Esophagus muscularis mucosa (tissue), 4 donors: ENCODE measurements at regions not wholly inside any gene's neighbourhood (a gene's known extent, or its start where the extent isn't known, plus 50 kb on each side); places are given as distances from the start of the nearest gene placed in this dataset.

ENCODE experiments used
- DNase-seq: peaks from one replicate; pipeline ENCODE4 v3.0.0-alpha.2; 2017; ENCODE audit errors: extremely low spot score
- H3K27ac ChIP-seq, 4 donors: fragments of 200-600 bp; sonication (generic); replicated peaks in 1 of 4; 1 replicate in 3 of 4; 2 replicates in 1 of 4; pipeline ENCODE4 v1.5.1; 2016 to 2019; ENCODE audit warnings: mild to moderate bottlenecking in 1 of 4
- H3K27me3 ChIP-seq, 4 donors: fragments of 200-600 bp; sonication (generic); one replicate each; pipeline versions ENCODE4 v1.5.1 to v1.6.0; 2016 to 2019
- H3K36me3 ChIP-seq, 4 donors: fragments of 200-600 bp; sonication (generic); one replicate each; pipeline ENCODE4 v1.5.1; 2016 to 2019
- H3K4me1 ChIP-seq, 4 donors: fragments of 200-600 bp; sonication (generic); one replicate each; pipeline ENCODE4 v1.5.1; 2016 to 2019
- H3K4me3 ChIP-seq, 4 donors: fragments of 200-600 bp; sonication (generic); 1 replicate in 2 of 4; 2 replicates in 2 of 4; pipeline ENCODE4 v1.5.1; 2016 to 2019; ENCODE audit warnings: mild to moderate bottlenecking in 4 of 4, moderate library complexity in 1 of 4
- H3K9me3 ChIP-seq, 4 donors: fragments of 200-600 bp; sonication (generic); 1 replicate in 3 of 4; 2 replicates in 1 of 4; pipeline ENCODE4 v1.5.1; 2016 to 2019
- CTCF ChIP-seq, 3 experiments: fragments of 200-600 bp in 2 of 3; fragments of 450-650 bp in 1 of 3; sonication (generic) in 2 of 3; IDR thresholded peaks; one replicate each; pipeline ENCODE4 v1.5.1; 2017 to 2019; ENCODE audit warnings: antibody characterized with exemption in 3 of 3, mild to moderate bottlenecking in 2 of 3, moderate library complexity in 1 of 3
- EP300 ChIP-seq: sonication (generic); formaldehyde crosslinking; IDR thresholded peaks from one replicate; pipeline ENCODE4 v1.6.1; 2017; ENCODE audit warnings: antibody characterized with exemption
- POLR2A ChIP-seq: fragments of 450-650 bp; IDR thresholded peaks from one replicate; pipeline ENCODE4 v1.6.1; 2017; ENCODE audit warnings: antibody characterized with exemption, moderate library complexity, mild to moderate bottlenecking, low read depth
- POLR2AphosphoS5 ChIP-seq, 2 donors: sonication (generic); formaldehyde crosslinking; IDR thresholded peaks; one replicate each; pipeline ENCODE4 v1.6.1; 2017; ENCODE audit warnings: antibody characterized with exemption in 2 of 2
- WGBS: methylation state at CpG from one replicate; pipeline ENCODE4 v1.1.5; 2018; 5-methylcytosine and 5-hydroxymethylcytosine counted together
- intact Hi-C: fragments of 100-400 bp; cut with DNase I; formaldehyde crosslinking; loops from one replicate; pipeline ENCODE4 v1.15.1; 2023

GRCh38 chr16:6057821-6058220 is 960.2 kb upstream of the EEF2KMT start:
- Histone ChIP-seq H3K9me3 (no peaks in the 10 kb centered on the region), H3K27ac (no peak overlapping the region), H3K36me3 (no peaks in the 10 kb centered on the region), H3K27me3 (no peaks in the 10 kb centered on the region), H3K4me3 (no peak overlapping the region), H3K4me1 (no peaks in the 10 kb centered on the region)
- WGBS, result 53% methylated on average over 6 of the region's 6 CpGs
- DNase-seq, result no peak
- TF ChIP-seq POLR2A (no peak), POLR2AphosphoS5 (IDR thresholded peaks at IDR 0.05) (no peak), CTCF (IDR thresholded peaks at IDR 0.05) (no peak), EP300 (no peak)
- intact Hi-C loops, result no loop called here

GRCh38 chr16:6048017-6048416 is 950.4 kb upstream of the EEF2KMT start:
- H3K36me3 ChIP-seq, result no peaks in the 10 kb centered on the region
- DNase-seq, result no peak
- WGBS, result 86% methylated on average over 3 of the region's 3 CpGs

GRCh38 chr16:6047325-6047724 is 949.7 kb upstream of the EEF2KMT start:
- no peaks in the 10 kb centered on the region for H3K27me3 ChIP-seq
- H3K27ac ChIP-seq, result no peak overlapping the region
- no peaks in the 10 kb centered on the region for H3K36me3 ChIP-seq
- 73% methylated on average over 3 of the region's 3 CpGs for WGBS
- no peak overlapping the region for H3K4me3 ChIP-seq
- peaks cover 0 to 3% (median 0%) of the 10 kb centered on the region in 4 donors for H3K9me3 ChIP-seq
- no peaks in the 10 kb centered on the region for H3K4me1 ChIP-seq
- intact Hi-C loops, result no loop called here
- DNase-seq, result no peak
- TF ChIP-seq CTCF (IDR thresholded peaks at IDR 0.05) (no peak), EP300 (no peak), POLR2A (no peak), POLR2AphosphoS5 (IDR thresholded peaks at IDR 0.05) (no peak)

More at GRCh38 chr16:6048017-6048416, 950.4 kb upstream of the EEF2KMT start:
- intact Hi-C loops, result no loop called here
- TF ChIP-seq EP300 (no peak), POLR2A (no peak), CTCF (IDR thresholded peaks at IDR 0.05) (no peak), POLR2AphosphoS5 (IDR thresholded peaks at IDR 0.05) (no peak)
- H3K4me3 ChIP-seq, result no peak overlapping the region
- no peak overlapping the region for H3K27ac ChIP-seq
- no peaks in the 10 kb centered on the region for H3K27me3 ChIP-seq
- H3K9me3 ChIP-seq, result no peaks in the 10 kb centered on the region
- H3K4me1 ChIP-seq, result no peaks in the 10 kb centered on the region

GRCh38 chr16:6038941-6039645 is 941.5 kb upstream of the EEF2KMT start:
- intact Hi-C loops, result no loop called here
- WGBS, result 81% methylated on average over 5 of the region's 5 CpGs
- H3K27me3 ChIP-seq, result no peaks in the 10 kb centered on the region
- H3K4me1 ChIP-seq, result no peaks in the 10 kb centered on the region
- no peaks in the 10 kb centered on the region for H3K36me3 ChIP-seq
- DNase-seq, result no peak
- TF ChIP-seq POLR2AphosphoS5 (IDR thresholded peaks at IDR 0.05), result no peak
- H3K4me3 ChIP-seq, result no peak overlapping the region
- peaks cover 0 to 12% (median 3%) of the 10 kb centered on the region in 4 donors for H3K9me3 ChIP-seq
- H3K27ac ChIP-seq, result no peak overlapping the region

GRCh38 chr16:6035161-6035560 is 937.6 kb upstream of the EEF2KMT start:
- Histone ChIP-seq H3K36me3 (no peaks in the 10 kb centered on the region), H3K27ac (no peak overlapping the region), H3K27me3 (no peaks in the 10 kb centered on the region), H3K4me1 (no peaks in the 10 kb centered on the region), H3K9me3 (peaks cover 0 to 12% (median 0%) of the 10 kb centered on the region in 4 donors), H3K4me3 (no peak overlapping the region)
- no peak for DNase-seq
- intact Hi-C loops, result no loop called here
- WGBS, result 62% methylated on average over 6 of the region's 6 CpGs
- TF ChIP-seq POLR2A (no peak), POLR2AphosphoS5 (IDR thresholded peaks at IDR 0.05) (no peak), CTCF (IDR thresholded peaks at IDR 0.05) (no peak), EP300 (no peak)
